ENCODE measurements at regions not wholly inside any gene's neighbourhood (a gene's known extent, or its start where the extent isn't known, plus 50 kb on each side); places are given as distances from the start of the nearest gene placed in this dataset.

- TF ChIP-seq CTCF (IDR thresholded peaks at IDR 0.05; ENCODE audit: poor library complexity) (no peak), EZH2 (IDR thresholded peaks at IDR 0.05; ENCODE audit: borderline replicate concordance) (no peak)
Observed at GRCh38 chr4:140807491-140808252, 51.5 kb upstream of the TBC1D9 start.
